Activated B cell treated with CpG ODN at 0.5 μM for 24 hours (primary cell): ENCODE measurements at regions not wholly inside any gene's neighbourhood (a gene's known extent, or its start where the extent isn't known, plus 50 kb on each side); places are given as distances from the start of the nearest gene placed in this dataset.

Experiments used
- ATAC-seq: fragments of 200-7000 bp; cut with Tn5 transposase; one replicate; pipeline ENCODE4 v1.10.0; 2021; ENCODE audit warnings: low read depth, mild to moderate bottlenecking, moderate library complexity
- CTCF ChIA-PET: fragments of 350-600 bp; sonication (Branson Sonifier 250); formaldehyde crosslinking; loops from one replicate; lab custom pipeline; 2021; ENCODE audit warnings: antibody characterized with exemption; lab: Charles Lee
- POLR2A ChIA-PET: fragments of 350-600 bp; sonication (Branson Sonifier 250); formaldehyde crosslinking; loops from one replicate; lab custom pipeline; 2021; ENCODE audit warnings: antibody characterized with exemption; lab: Charles Lee
- DNase-seq: peaks from one replicate; pipeline ENCODE4 v3.0.0; 2022
- H3K27ac Mint-ChIP-seq: one replicate; pipeline ENCODE4 v1.8.0; 2020; ENCODE audit warnings: mixed read lengths
- H3K27me3 Mint-ChIP-seq: one replicate; pipeline ENCODE4 v1.8.0; 2021; ENCODE audit warnings: mixed read lengths
- H3K36me3 Mint-ChIP-seq: one replicate; pipeline ENCODE4 v1.8.0; 2021; ENCODE audit warnings: low read depth, mixed read lengths
- H3K4me1 Mint-ChIP-seq: one replicate; pipeline ENCODE4 v1.8.0; 2021; ENCODE audit warnings: mixed read lengths
- H3K4me3 Mint-ChIP-seq: one replicate; pipeline ENCODE4 v1.8.0; 2020; ENCODE audit warnings: mild to moderate bottlenecking, mixed read lengths
- H3K9me3 Mint-ChIP-seq: one replicate; pipeline ENCODE4 v1.8.0; 2020; ENCODE audit warnings: mixed read lengths
- intact Hi-C: fragments of 100-400 bp; cut with micrococcal nuclease; formaldehyde crosslinking; loops from one replicate; pipeline ENCODE4 v1.15.1; 2024
- TF ChIP-seq, protein P1 (sequence below): fragments of 200-600 bp; IDR thresholded peaks from one replicate; pipeline ENCODE4 v1.8.0; 2022; ENCODE audit warnings: antibody characterized with exemption, mild to moderate bottlenecking

DNA sequence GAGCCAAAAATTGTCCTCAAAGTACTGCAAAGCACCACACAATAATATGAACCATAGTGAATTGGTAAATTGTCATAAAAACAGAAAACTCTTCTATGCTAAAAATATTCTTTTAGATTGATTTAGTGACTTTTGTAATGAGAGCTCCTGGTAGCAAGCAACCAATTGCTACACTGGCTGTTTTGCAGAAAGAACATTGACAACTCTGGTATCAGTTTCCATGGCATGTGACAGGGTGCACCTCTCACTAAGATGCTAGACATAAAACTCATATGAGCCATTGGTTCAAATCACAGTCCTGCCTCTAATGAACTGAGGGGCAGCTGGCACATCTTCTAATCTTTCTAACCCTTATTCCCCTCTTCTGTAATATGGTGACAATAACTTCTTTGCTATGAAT is 212.2 kb downstream of the HS3ST1 start:
- H3K27ac Mint-ChIP-seq: no peak overlapping the region
- DNase-seq (no peak), ATAC-seq (no peak)
- CTCF ChIA-PET: no interaction called here
- peaks cover 5% of the 10 kb centered on the region for H3K9me3 Mint-ChIP-seq
- POLR2A ChIA-PET: no interaction called here
- TF ChIP-seq, protein P1, sequence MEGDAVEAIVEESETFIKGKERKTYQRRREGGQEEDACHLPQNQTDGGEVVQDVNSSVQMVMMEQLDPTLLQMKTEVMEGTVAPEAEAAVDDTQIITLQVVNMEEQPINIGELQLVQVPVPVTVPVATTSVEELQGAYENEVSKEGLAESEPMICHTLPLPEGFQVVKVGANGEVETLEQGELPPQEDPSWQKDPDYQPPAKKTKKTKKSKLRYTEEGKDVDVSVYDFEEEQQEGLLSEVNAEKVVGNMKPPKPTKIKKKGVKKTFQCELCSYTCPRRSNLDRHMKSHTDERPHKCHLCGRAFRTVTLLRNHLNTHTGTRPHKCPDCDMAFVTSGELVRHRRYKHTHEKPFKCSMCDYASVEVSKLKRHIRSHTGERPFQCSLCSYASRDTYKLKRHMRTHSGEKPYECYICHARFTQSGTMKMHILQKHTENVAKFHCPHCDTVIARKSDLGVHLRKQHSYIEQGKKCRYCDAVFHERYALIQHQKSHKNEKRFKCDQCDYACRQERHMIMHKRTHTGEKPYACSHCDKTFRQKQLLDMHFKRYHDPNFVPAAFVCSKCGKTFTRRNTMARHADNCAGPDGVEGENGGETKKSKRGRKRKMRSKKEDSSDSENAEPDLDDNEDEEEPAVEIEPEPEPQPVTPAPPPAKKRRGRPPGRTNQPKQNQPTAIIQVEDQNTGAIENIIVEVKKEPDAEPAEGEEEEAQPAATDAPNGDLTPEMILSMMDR: no peak
- no peaks in the 10 kb centered on the region for H3K4me1 Mint-ChIP-seq
- intact Hi-C loops: no loop called here
- H3K4me3 Mint-ChIP-seq: no peak overlapping the region
- H3K27me3 Mint-ChIP-seq: no peaks in the 10 kb centered on the region
- H3K36me3 Mint-ChIP-seq: no peaks in the 10 kb centered on the region

GRCh38 chr4:11214281-11214680 is 214.4 kb downstream of the HS3ST1 start:
- no peaks in the 10 kb centered on the region for H3K27me3 Mint-ChIP-seq
- no peaks in the 10 kb centered on the region for H3K4me1 Mint-ChIP-seq
- no peak overlapping the region for H3K4me3 Mint-ChIP-seq
- H3K27ac Mint-ChIP-seq: no peak overlapping the region
- intact Hi-C loops: no loop called here
- ChIA-PET POLR2A (no interaction called here), CTCF (no interaction called here)
- H3K9me3 Mint-ChIP-seq: peaks cover 3% of the 10 kb centered on the region
- H3K36me3 Mint-ChIP-seq: no peaks in the 10 kb centered on the region
- ATAC-seq (no peak), DNase-seq (no peak)
- TF ChIP-seq, protein P1: no peak

DNA sequence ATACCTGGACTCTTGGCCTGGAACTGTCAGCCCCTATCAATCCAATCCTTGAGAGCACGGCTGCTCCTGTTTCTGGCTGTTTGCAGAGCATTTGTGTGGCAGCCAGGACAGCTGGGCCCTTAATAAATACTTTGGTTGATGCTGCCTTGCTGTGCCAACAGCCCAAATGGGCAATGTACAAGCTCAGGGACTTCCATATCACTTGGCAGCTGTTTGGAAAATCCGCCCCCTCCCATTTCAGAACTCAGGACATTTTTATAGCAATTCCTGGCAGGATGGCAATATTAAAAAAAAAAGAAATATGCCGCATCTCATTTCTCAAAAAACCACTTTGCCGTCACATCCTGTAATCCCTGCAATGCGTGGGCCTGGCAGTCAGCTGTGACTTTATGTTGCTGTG is 218.9 kb downstream of the HS3ST1 start:
- Mint-ChIP-seq H3K9me3 (peaks cover 11% of the 10 kb centered on the region), H3K36me3 (peaks cover 5% of the 10 kb centered on the region), H3K27ac (no peak overlapping the region), H3K4me1 (no peaks in the 10 kb centered on the region), H3K27me3 (no peaks in the 10 kb centered on the region), H3K4me3 (no peak overlapping the region)
- DNase-seq: no peak
- TF ChIP-seq, protein P1: no peak
- ATAC-seq: no peak
- intact Hi-C loops: no loop called here
- POLR2A ChIA-PET: no interaction called here
- CTCF ChIA-PET: no interaction called here

- intact Hi-C loops: no loop called here
- ATAC-seq (no peak), DNase-seq (no peak)
- Mint-ChIP-seq H3K4me3 (no peak overlapping the region), H3K27ac (no peak overlapping the region), H3K9me3 (peaks cover 4% of the 10 kb centered on the region), H3K27me3 (no peaks in the 10 kb centered on the region), H3K36me3 (no peaks in the 10 kb centered on the region), H3K4me1 (peaks cover 1% of the 10 kb centered on the region)
- POLR2A ChIA-PET: interaction anchor here (0.6 kb wide), 1 partner anchor 623 kb away, joined by 3 read pairs; no protein-coding TSS in a partner anchor
- CTCF ChIA-PET: no interaction called here
- TF ChIP-seq, protein P1: no peak
Measured at GRCh38 chr4:11201256-11201655, 227.4 kb downstream of the HS3ST1 start.

- Mint-ChIP-seq H3K36me3 (no peaks in the 10 kb centered on the region), H3K27ac (no peak overlapping the region), H3K4me3 (no peak overlapping the region), H3K27me3 (no peaks in the 10 kb centered on the region), H3K9me3 (no peaks in the 10 kb centered on the region), H3K4me1 (peaks cover 8% of the 10 kb centered on the region)
- intact Hi-C loops: no loop called here
- TF ChIP-seq, protein P1: no peak
- ChIA-PET POLR2A (no interaction called here), CTCF (no interaction called here)
- DNase-seq (no peak), ATAC-seq (no peak)
Measured at GRCh38 chr4:11198516-11199305, 230.0 kb downstream of the HS3ST1 start.
